ENCODE measurements at regions not wholly inside any gene's neighbourhood (a gene's known extent, or its start where the extent isn't known, plus 50 kb on each side); places are given as distances from the start of the nearest gene placed in this dataset.

DNA sequence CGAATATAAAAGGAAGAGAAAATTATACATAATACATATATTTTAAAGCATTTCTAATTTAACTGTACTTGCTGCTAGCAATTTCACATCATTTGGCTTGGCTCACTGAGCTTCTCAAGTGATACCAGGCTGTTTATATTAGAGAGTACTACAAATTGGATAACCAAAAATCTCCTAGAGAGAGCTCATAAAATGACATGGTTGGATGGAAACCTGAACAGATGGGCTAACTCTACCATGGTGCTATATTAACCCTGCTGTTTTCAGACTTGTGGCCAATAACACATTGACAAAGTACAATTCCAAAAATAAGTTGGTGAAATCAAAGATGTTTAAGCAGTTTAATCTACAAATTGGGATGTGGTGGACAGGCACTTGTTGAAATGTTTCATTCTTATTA is 364.4 kb upstream of the GCFC2 start:
- Histone ChIP-seq H3K36me3 (ENCODE audit: control insufficient read depth in 1 of 2, insufficient read depth in 2 of 2, low read length in 2 of 2) (no peaks in the 10 kb centered on the region; a peak in 1 of 4 replicates), H4K20me1 (ENCODE audit: insufficient read depth) (no peaks in the 10 kb centered on the region; the same call in 1 of the 2 replicates), H3K9me2 (ENCODE audit: insufficient read depth) (no peaks in the 10 kb centered on the region), H2AFZ (ENCODE audit: low read depth, low read length, poor library complexity, severe bottlenecking) (no peak overlapping the region), H3K4me1 (ENCODE audit: control insufficient read depth in 1 of 2, insufficient read depth in 2 of 2, low read length in 2 of 2) (no peaks in the 10 kb centered on the region), H3K4me2 (ENCODE audit: low read length) (no peak overlapping the region), H3K9ac (ENCODE audit: low read length) (no peak overlapping the region), H3K4me3 (replicated peaks in 1 of 2; ENCODE audit: low read depth in 1 of 2, low read length in 2 of 2) (no peak overlapping the region), H3K27ac (ENCODE audit: low read depth, low read length) (no peak overlapping the region), H3K27me3 (ENCODE audit: insufficient read depth, low read length) (no peaks in the 10 kb centered on the region), H3K79me2 (ENCODE audit: insufficient read depth, low read length) (no peaks in the 10 kb centered on the region), H3K9me3 (ENCODE audit: control insufficient read depth in 1 of 2, insufficient read depth in 1 of 2, low read depth in 1 of 2, low read length in 2 of 2) (peaks cover 8 to 10% of the 10 kb centered on the region in 2 experiments; a peak in 3 of 4 replicates)
- no peak for ATAC-seq
- no TSS peak for BruUV-seq (replicated peaks)
- ChIA-PET RAD21 (ENCODE audit: low non-redundant PET in 1 of 2, low total read pairs in 2 of 2, uncharacterized antibody in 2 of 2, unreplicated experiment in 2 of 2) (no interaction called here), POLR2A (no interaction called here), CTCF (no interaction called here)
- TF ChIP-seq RAD21 (IDR thresholded peaks at IDR 0.05; ENCODE audit: low read depth) (no peak), CEBPB (IDR thresholded peaks at IDR 0.05; ENCODE audit: low read depth) (no peak), POLR2AphosphoS5 (IDR thresholded peaks at IDR 0.05; ENCODE audit: low read depth, low read length) (no peak), EZH2 (IDR thresholded peaks at IDR 0.05) (no peak), EZH2phosphoT487 (IDR thresholded peaks at IDR 0.05; ENCODE audit: borderline replicate concordance) (no peak), ZFX (IDR thresholded peaks at IDR 0.05) (no peak), SRF (IDR thresholded peaks at IDR 0.05; ENCODE audit: low read depth) (no peak), EGR1 (IDR thresholded peaks at IDR 0.05; ENCODE audit: low read depth) (no peak), CBX3 (IDR thresholded peaks at IDR 0.05; ENCODE audit: low read depth) (no peak), SIN3A (IDR thresholded peaks at IDR 0.05; ENCODE audit: low read depth) (no peak), YY1 (IDR thresholded peaks at IDR 0.05; ENCODE audit: extremely low read depth, insufficient replicate concordance, low read depth, low read length) (no peak), SP1 (IDR thresholded peaks at IDR 0.05; ENCODE audit: low read depth) (no peak), POLR2A (IDR thresholded peaks at IDR 0.05; ENCODE audit: borderline replicate concordance, extremely low read depth, insufficient read depth, insufficient read length) (no peak), ATF3 (IDR thresholded peaks at IDR 0.05) (no peak), ZNF274 (IDR thresholded peaks at IDR 0.05; ENCODE audit: low read depth, low read length) (no peak), TCF7L2 (IDR thresholded peaks at IDR 0.05; ENCODE audit: borderline replicate concordance, extremely low read depth, insufficient read depth, insufficient read length) (no peak)
- TF ChIP-seq, protein P1, sequence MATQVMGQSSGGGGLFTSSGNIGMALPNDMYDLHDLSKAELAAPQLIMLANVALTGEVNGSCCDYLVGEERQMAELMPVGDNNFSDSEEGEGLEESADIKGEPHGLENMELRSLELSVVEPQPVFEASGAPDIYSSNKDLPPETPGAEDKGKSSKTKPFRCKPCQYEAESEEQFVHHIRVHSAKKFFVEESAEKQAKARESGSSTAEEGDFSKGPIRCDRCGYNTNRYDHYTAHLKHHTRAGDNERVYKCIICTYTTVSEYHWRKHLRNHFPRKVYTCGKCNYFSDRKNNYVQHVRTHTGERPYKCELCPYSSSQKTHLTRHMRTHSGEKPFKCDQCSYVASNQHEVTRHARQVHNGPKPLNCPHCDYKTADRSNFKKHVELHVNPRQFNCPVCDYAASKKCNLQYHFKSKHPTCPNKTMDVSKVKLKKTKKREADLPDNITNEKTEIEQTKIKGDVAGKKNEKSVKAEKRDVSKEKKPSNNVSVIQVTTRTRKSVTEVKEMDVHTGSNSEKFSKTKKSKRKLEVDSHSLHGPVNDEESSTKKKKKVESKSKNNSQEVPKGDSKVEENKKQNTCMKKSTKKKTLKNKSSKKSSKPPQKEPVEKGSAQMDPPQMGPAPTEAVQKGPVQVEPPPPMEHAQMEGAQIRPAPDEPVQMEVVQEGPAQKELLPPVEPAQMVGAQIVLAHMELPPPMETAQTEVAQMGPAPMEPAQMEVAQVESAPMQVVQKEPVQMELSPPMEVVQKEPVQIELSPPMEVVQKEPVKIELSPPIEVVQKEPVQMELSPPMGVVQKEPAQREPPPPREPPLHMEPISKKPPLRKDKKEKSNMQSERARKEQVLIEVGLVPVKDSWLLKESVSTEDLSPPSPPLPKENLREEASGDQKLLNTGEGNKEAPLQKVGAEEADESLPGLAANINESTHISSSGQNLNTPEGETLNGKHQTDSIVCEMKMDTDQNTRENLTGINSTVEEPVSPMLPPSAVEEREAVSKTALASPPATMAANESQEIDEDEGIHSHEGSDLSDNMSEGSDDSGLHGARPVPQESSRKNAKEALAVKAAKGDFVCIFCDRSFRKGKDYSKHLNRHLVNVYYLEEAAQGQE (IDR thresholded peaks at IDR 0.05; ENCODE audit: low read depth): no peak
- intact Hi-C loops (cut with micrococcal nuclease): no loop called here
- DNase-seq (ENCODE audit: low read depth, low spot score): no peak
